ENCODE measurements at regions not wholly inside any gene's neighbourhood (a gene's known extent, or its start where the extent isn't known, plus 50 kb on each side); places are given as distances from the start of the nearest gene placed in this dataset.
"Not testable (repeated sequence)": the region's sequence is repeated elsewhere in the genome, so short reads cannot be mapped to it uniquely, and the experiment has no call there.

DNA sequence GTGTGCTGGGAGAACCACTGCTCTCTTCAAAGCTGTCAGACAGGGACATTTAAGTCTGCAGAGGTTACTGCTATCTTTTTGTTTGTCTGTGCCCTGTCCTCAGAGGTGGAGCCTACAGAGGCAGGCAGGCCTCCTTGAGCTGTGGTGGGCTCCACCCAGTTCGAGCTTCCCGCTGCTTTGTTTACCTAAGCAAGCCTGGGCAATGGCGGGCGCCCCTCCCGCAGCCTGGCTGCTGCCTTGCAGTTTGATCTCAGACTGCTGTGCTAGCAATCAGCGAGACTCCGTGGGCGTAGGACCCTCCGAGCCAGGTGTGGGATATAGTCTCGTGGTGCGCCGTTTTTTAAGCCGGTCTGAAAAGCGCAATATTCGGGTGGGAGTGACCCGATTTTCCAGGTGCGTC is 164.0 kb downstream of the HRH4 start:
- DNase-seq (ENCODE audit: low read depth), result not testable (repeated sequence)

DNA sequence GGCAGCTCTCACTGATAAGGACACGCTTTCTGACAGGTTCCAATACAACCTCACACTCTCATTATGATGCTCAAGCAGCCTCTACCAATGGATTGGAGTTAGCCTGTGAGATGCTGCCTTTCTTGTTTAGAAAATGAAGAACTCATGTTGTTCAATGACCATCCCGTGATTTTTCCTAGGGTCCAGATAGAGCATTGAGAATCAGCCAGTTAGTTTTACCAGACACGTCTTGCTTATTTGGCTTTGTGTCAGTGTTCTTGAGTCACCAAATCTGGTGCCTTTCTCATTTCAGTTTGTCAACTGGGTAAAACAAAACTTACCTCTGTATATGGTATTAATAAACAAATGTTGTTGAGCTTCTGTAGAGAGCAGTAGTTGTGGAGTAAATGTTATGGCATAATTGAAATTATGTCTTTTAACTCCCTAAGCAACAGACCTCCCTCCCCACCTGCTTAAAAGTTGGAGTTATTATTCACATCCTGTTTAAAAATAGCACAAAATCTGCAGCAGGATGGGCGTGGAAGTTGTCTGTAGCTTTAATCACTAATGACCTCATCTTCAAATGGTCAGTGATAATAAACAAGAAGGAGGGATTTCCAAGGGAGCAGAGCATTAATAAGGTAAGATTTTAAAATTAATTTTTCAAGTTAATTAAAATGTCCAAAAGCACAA is 167.3 kb downstream of the HRH4 start:
- no peak for DNase-seq (ENCODE audit: low read depth)

DNA sequence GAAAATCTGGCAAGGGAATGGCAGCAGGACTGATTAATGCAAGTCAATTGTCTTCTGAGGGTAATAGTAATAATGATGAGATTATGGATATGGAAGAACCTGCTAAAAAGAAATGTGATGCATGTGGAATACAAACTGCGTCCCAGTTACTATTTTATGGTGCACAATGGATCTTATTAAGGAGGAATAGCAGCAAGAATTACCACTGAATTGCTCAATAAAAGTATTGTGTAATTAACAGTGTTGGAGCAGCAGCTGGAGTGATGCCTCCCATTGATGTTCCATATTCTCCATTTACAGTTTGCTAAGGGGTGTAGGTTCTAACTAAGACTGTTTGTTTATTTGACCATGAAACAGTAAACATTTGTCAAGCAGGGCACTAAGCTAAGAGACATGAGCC is 167.9 kb downstream of the HRH4 start:
- DNase-seq (ENCODE audit: low read depth), result no peak

DNA sequence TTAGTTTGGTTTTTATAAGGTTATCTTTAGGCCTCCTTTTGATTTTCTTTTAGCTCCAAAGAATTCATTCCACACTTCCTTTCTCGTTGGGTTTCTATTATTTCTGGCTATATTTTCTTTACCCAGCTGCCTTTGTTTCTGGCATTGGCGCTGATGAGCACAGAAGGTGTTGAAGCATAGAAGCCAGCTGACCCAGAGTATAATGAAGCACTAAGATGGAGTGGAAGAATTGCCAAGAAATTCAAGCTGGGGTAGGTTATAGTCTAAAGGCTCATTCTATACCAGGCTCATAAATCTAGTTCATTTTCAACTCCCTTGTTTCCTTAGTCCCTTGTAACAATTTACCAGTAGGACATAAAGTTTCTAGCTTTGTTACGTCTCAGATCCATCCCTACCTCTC is 169.5 kb downstream of the HRH4 start:
- no peak for DNase-seq (ENCODE audit: low read depth)

DNA sequence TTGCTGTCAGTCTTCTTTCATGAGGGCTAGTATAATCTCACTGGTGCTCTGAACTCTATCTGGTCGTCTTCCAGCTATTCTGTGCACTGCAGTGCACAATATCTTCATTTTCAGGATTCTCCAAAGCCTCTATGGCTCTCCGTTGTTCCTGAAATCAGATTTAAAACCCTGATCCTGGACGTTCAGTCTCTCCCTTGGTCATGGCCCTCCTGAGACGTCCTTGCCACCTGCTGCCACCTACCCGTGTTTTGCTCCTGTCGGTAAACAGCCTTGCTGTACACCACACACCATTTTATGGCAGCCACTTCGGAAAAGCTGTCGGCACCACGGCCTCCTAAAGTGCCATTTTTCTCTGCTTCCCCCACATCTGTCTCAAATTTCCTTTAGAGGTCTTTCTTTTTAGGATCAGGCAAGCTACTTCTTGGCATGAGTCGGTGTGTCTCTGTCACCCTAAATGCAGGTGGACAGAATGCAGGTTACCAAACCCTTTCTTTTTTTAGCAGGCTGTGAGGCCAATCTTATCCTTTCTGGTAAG is 170.0 kb downstream of the HRH4 start:
- no peak for DNase-seq (ENCODE audit: low read depth)

DNA sequence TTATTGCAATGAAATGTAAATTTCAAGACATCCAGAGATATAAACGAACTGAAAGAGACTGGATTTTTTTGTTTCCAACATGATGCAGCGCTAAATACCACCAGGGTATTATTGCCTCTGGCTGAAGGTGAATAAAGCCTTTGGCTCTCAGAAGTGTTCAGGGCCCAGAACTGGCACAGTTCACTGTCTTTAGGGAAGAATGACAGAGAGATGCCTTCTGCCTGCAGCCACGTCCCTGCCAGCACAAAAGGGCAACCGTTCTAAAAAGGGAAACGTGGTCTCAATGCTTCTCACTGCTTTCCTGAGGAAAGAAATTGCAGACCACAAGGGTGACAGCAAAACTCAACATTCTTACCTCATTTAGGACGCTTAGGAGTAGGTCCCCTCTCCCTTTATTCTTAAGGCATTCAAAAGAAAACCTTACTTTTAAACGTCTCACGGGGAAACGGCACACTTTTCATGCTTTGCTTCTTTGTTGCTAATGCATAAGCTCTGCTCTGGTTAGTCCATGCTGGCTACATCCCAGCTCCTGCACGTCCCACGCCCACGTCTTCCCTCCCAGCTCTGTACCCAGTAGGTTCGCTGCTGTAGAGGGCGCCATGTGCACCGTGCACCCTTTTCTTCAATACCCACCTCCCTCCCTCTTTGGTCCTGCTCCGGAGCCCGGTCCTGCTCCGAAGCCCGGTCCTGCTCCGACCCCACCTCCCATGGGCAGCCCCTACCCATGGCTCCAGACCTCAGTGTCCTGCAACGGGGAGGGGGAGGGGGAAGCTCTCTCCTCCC is 171.0 kb downstream of the HRH4 start:
- no peak for DNase-seq (ENCODE audit: low read depth)

DNA sequence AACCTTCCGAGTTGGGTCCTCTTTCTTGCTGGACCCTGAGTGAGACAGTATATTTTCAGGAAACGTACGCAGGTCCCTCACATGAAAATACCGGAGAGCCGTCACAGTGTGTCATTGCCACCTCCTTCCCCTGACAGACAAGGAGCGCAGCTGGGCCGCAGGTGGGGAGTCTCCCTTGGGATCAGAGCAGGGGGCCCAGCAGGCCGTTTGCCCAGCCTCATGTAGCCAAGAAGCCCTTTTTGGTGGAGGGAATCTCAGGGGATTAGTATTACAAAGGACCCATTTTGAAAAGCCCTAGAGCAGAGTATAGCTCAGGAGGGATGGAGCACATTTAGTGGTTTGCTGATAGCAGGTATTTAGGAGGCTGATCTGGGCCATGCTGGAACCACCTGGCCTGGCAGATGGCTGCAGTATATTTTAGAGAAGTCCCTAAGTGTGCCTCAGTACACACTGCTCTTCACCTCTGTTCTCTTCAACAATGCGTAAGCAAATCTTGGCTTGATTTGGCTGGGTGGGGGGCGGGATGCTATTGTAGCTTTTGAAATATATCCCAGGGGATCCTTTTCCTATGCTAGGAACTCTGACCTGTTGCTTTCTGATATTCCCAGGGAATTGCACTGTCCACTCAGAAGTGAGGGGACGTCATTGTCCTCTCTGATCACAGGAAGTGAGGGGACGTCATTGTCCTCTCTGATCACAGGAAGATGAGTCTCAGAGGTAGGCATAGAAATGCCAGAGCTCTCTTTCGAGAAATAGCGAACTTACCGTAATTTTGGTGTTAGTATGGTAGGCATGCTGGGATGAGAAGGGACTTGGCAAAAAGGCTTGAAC is 171.9 kb downstream of the HRH4 start:
- no peak for DNase-seq (ENCODE audit: low read depth)

DNA sequence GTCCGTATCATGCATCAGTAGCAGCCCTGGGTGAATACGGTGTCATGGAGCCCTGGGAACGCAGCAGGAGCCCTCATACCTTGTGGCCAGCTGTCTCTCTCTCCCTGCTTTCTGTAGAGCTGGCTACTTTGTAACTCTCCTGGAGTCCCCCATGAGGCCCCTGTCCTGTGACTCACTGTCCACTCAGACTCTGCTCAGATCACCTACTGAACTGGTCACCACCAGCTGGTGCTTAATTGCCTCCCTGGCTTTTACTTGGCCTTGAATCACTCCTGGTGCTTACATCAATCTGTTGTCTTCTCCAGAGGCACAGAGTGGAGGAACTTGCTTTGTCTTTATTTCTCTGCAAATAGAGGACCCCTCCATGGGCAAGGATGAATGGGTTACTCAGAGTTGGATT is 172.7 kb downstream of the HRH4 start:
- DNase-seq (ENCODE audit: low read depth), result no peak

DNA sequence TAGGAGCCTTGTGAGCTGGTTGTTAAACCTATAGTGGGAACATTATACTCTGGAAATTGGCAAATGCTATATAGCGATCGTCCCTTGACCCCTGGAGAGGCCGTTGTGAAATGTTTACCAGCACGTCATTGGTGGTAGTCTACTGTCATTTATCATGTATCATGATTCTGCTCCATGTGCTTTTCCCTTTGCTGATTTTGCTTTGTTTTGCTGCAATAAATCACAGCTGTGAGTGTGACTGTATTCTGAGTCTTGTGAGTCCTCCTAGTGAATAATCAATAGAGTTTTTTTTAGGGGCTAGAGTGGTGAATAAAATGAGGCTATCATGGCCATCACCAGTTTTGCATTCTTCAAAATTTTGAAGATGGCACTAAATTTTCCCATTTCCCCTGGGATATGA is 189.1 kb downstream of the HRH4 start:
- no peak for DNase-seq (ENCODE audit: low read depth)

DNA sequence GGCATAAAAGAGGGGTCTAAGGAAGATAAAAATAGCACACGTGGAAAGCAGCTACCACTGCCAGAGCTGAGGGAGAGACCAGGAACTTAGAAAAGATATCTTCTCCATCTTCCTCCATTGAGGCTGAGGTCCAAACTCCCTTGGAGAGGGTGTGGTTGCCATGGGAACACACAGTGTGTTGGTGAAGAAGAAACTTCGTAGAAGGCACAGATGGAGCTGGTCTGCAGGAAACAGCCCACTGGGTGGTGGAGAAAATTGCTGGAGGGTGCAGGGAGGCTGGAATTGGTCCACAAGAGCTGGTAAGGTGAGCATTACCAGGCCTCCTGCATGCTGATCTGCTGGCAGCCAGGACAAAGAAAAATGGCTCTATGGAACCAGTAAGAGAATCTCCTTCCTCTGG is 191.0 kb downstream of the HRH4 start:
- no peak for DNase-seq (ENCODE audit: low read depth)

DNA sequence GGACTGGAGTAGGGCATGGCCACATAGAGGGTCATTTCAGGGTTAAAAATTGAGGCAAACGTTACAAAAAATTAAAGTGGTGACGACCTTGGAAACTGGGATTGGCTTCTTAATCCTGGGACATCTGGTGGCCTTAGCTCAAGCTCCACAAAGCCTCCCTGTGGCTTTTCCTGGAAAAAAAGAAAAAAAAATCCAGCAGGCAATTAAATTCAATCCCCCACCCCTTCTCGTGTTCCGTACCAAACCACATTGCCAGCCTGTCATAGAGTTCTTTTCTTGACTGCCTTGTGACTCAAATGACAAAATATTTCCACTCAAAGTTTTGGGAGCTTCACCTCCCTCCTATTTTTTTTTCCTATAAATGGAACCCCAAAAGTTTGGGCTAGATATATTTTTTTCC is 195.6 kb downstream of the HRH4 start:
- DNase-seq (ENCODE audit: low read depth), result no peak

DNA sequence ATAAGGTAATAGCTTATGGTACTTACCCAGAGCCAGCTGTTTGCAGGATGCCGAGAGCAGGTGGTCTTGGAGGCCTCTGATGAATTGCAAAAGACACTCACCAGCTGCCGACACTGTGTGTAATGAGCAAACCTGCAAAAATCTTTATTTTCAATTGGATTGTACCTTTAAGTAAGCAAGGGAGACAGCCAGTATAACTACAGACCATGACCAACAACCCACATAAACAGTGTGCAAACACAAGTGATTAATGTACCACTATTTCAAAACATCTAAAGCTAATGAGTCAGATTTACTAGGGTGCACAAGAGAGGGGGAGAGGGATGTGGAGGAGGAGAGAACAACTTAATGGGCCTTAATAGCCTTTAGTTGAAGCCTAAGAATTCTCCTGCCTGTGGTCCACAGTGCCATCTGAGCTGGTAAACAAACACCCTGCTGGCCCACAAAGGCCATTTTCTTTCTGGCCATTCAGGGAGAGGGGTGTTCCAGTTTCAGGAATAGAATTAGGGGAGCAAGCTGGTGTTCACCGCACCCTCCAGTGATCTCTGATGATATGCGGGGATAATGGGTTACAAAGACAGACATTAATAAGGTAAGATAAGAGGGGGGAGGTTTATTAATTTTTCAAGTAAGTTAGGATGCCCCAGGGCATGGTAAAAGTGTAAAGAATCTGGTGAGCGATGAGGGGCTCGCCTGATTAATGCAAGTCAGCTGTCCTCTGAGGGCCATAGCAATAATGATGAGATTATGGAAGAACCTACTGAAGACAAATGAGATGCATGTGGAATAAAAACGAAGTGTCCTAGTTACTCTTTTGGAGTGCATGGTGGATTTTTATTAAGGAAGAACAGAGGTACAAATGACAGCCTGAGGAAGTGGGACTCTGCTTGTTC is 196.4 kb downstream of the HRH4 start:
- DNase-seq (ENCODE audit: low read depth), result peak; percentile 1

DNA sequence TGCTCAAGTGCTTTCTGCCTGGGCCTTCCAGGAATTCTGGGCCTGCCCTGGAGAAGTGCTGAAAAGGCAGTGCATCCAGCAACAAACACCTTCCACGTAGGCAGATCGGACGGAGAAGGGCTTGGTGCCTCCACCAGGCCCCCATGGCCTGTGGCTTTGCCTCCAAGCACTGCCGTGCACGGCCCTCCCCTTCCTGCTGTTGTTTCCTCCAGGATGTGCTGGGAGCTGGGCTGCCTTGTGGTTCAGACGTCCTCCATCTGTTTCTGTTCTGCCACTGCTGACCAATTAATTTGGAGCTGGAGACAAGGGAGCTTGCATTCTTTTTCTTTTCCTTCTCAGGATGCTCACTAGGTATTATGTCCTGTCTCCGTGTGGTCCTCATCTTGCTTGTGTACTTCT is 197.0 kb downstream of the HRH4 start:
- no peak for DNase-seq (ENCODE audit: low read depth)

DNA sequence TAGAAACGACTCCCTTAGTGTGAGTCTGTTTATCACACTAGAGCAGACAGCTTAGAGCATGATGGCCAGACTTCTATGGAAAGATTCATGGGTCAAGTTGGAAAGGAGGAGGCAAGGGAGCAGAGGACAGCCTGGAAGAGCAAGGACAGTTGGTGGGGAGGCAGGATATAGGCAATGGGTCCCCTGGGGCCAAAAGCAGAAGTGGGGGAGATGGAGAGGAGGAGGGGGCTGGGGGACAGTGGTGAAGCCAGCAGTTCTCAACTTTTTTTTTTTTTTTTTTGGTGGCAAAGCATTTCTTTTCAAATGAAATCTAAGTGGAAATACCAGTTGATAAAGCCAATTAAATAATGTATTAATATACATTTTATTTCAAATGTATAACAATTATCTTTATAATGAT is 197.9 kb downstream of the HRH4 start:
- DNase-seq (ENCODE audit: low read depth), result no peak

DNA sequence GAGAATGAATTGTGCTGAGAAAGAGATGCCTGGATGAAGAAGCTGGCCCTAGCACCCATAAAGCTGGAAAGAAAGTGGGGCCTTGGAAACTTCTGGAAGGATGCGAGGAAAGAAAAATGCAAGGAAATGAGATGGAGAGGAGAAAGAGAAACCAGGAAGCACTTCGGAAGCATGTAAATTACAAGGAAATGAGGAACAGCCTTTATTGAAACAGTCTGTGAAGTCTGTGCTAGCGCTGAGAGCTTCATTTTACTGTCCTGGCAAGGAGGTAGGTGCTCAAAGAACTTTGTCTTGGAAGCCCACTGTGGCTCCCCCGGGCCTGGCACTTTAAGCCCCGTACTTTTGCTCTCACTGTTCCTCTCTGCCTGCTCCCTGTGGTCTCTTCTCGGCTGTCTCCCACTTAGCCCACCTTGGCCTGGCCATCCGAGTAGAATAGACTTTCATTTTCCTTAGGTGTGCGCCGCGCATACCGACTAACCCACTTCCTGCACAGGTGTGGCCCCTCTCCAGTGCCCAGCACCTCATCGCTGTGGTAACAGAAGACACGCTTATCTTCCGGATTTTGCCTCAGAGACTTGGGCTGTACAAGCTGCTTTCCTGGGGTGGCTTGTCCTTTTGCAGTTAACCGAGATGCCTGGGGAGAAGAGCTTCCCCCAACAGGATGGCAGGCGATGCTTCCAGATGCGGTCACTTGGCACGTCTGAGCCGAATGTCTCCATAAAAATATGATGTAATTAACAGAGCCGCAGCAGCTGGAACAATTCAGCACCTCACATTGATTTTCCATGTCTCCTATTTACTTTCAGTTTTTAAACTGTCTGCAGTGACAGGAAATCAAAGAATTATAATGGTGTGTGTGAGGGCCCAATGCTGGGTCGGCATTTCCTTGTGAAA is 199.6 kb downstream of the HRH4 start:
- no peak for DNase-seq (ENCODE audit: low read depth)

DNA sequence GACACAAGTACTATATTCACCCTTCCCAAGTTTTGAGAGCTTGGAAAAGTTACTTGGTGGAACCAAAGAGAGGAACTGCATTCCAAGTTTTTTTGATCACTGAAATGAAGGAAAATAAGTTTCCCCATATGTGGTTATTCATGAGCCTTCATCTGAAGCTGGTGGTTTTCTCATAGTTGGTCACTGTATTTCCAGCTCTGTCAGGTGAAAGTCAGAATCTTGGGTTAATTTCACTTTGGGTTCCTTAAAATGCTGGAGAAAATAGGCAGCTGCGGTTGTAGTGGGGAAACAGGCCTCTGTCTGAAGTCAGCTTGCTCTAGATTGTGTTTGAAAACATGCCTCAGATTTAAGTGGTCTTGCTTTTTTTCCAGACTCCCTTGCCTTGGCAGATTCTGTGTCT is 200.5 kb downstream of the HRH4 start:
- no peak for DNase-seq (ENCODE audit: low read depth)

DNA sequence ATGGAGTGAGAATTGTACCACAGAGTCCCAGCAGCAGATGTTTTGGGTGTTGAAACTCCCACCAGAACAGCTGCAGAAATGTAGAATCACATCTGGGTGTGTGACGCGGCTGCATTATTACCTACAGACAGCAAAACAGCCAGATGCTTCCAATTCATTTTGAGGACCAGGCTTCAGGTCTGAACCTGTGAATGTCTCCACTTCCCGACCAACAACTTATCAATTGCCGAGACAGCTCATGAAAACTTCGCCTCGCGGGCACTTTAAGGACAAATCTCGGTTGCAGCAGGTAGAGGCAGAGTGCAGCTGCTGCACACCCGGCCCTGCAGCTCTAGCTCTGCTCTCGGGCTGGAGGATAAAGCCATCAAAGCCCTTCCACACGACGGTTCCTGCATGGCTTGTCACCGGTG is 202.0 kb downstream of the HRH4 start:
- no peak for DNase-seq (ENCODE audit: low read depth)

DNA sequence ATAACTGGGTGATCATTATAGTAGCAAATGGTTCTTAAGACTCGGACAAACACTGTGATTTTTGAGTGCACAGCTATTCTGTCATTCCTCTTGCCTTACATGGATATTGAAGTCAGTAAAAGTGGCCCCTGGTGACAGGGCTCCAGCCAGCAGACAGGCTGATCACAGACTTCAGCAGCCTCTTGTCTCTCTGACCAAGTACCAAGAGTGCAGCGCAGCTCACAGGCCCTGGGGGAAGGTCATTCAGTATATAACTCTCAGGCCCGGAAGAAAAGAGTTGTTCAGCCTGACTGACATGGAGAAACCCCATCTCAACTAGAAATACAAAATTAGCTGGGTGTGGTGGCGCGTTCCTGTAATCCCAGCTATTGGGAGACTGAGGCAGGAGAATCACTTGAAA is 202.6 kb downstream of the HRH4 start:
- DNase-seq (ENCODE audit: low read depth), result no peak

DNA sequence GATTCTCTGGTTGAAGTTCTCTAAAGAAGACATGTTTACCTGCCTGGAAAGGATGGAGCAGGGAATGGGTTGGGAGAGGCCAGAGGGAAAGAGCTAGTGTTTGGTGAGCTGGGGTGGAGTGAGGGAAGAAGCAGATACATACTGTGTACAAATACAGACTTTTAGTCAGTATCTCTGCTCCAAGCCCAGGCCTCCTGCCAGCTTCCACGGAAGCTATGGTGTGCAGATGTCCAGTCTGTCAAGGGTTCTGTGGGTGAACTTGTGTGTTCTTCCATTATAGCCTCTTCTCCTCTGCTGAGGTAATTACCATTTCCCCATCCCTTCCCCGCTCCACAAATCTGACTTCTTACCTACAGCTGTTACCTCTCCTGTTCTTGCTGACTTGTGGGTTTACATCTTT is 208.6 kb downstream of the HRH4 start:
- no peak for DNase-seq (ENCODE audit: low read depth)

DNA sequence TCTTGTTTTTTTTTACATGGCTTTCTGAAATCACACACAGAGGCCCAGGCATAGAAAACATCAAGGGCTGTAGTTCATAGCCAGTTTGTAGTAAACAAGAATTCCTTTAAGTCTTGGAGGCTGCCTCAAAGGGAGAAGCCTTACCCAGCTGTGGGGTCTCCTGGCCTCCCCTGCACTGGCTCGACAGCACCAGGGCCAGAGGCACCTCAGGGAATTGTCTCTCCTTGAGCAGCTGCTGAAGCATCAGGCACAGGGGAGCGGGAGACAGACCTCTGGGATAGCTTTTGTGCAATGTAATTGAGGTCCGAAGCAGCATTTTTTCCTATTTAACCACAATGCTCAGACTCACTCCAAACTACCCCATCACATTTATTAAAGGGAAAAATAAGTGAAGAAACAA is 209.1 kb downstream of the HRH4 start:
- no peak for DNase-seq (ENCODE audit: low read depth)

All from iris pigment epithelial cell (primary cell).